ENCODE measurements at regions not wholly inside any gene's neighbourhood (a gene's known extent, or its start where the extent isn't known, plus 50 kb on each side); places are given as distances from the start of the nearest gene placed in this dataset.

DNA sequence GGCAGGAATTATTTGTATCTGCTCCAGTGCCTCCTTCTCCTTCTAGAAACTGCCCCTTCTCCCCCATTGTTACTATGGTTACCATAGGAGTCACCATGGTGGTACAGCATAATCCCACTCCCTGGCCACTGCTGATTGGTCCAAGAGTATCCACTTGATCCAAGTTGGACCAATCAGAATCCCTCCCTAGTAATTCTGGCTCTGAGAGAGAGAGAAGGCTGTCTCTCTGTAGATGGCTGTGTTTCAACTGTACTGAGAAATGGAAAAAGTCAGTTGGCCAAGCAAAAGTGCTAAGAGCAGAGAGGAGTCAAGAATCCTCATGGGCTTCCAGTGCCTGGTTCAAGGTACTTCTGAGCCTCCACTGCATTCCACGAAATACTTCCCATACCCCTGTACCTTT lies 120.6 kb upstream of the SPATA12 start:
- H3K9ac ChIP-seq (ENCODE audit: low read length) = no peak overlapping the region
- RAD21 ChIA-PET (ENCODE audit: low non-redundant PET in 1 of 2, low total read pairs in 2 of 2, uncharacterized antibody in 2 of 2, unreplicated experiment in 2 of 2) = no interaction called here
- H4K20me1 ChIP-seq (ENCODE audit: insufficient read depth) = no peaks in the 10 kb centered on the region
- no peak for DNase-seq (ENCODE audit: low read depth, low spot score)
- no peak overlapping the region for H3K4me3 ChIP-seq (replicated peaks in 1 of 2; ENCODE audit: low read depth in 1 of 2, low read length in 2 of 2)
- POLR2A ChIA-PET = no interaction called here
- CTCF ChIA-PET = no interaction called here
- no peaks in the 10 kb centered on the region for H3K9me2 ChIP-seq (ENCODE audit: insufficient read depth)
- no peak overlapping the region for H3K27ac ChIP-seq (ENCODE audit: low read depth, low read length)
- no peak for ATAC-seq
- intact Hi-C loops (cut with micrococcal nuclease) = no loop called here
- no peaks in the 10 kb centered on the region for H3K9me3 ChIP-seq (ENCODE audit: control insufficient read depth in 1 of 2, insufficient read depth in 1 of 2, low read depth in 1 of 2, low read length in 2 of 2)
- no peaks in the 10 kb centered on the region for H3K27me3 ChIP-seq (ENCODE audit: insufficient read depth, low read length)
- no peaks in the 10 kb centered on the region for H3K4me1 ChIP-seq (ENCODE audit: control insufficient read depth in 1 of 2, insufficient read depth in 2 of 2, low read length in 2 of 2)
- H2AFZ ChIP-seq (ENCODE audit: low read depth, low read length, poor library complexity, severe bottlenecking) = no peak overlapping the region
- TF ChIP-seq SIN3A (IDR thresholded peaks at IDR 0.05; ENCODE audit: low read depth) = no peak
- TF ChIP-seq, protein P1, sequence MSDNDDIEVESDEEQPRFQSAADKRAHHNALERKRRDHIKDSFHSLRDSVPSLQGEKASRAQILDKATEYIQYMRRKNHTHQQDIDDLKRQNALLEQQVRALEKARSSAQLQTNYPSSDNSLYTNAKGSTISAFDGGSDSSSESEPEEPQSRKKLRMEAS (IDR thresholded peaks at IDR 0.05) = no peak
- TF ChIP-seq, protein P2, sequence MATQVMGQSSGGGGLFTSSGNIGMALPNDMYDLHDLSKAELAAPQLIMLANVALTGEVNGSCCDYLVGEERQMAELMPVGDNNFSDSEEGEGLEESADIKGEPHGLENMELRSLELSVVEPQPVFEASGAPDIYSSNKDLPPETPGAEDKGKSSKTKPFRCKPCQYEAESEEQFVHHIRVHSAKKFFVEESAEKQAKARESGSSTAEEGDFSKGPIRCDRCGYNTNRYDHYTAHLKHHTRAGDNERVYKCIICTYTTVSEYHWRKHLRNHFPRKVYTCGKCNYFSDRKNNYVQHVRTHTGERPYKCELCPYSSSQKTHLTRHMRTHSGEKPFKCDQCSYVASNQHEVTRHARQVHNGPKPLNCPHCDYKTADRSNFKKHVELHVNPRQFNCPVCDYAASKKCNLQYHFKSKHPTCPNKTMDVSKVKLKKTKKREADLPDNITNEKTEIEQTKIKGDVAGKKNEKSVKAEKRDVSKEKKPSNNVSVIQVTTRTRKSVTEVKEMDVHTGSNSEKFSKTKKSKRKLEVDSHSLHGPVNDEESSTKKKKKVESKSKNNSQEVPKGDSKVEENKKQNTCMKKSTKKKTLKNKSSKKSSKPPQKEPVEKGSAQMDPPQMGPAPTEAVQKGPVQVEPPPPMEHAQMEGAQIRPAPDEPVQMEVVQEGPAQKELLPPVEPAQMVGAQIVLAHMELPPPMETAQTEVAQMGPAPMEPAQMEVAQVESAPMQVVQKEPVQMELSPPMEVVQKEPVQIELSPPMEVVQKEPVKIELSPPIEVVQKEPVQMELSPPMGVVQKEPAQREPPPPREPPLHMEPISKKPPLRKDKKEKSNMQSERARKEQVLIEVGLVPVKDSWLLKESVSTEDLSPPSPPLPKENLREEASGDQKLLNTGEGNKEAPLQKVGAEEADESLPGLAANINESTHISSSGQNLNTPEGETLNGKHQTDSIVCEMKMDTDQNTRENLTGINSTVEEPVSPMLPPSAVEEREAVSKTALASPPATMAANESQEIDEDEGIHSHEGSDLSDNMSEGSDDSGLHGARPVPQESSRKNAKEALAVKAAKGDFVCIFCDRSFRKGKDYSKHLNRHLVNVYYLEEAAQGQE (IDR thresholded peaks at IDR 0.05; ENCODE audit: low read depth) = no peak
- TF ChIP-seq RAD21 (IDR thresholded peaks at IDR 0.05; ENCODE audit: low read depth) = no peak
- TF ChIP-seq, protein P3, sequence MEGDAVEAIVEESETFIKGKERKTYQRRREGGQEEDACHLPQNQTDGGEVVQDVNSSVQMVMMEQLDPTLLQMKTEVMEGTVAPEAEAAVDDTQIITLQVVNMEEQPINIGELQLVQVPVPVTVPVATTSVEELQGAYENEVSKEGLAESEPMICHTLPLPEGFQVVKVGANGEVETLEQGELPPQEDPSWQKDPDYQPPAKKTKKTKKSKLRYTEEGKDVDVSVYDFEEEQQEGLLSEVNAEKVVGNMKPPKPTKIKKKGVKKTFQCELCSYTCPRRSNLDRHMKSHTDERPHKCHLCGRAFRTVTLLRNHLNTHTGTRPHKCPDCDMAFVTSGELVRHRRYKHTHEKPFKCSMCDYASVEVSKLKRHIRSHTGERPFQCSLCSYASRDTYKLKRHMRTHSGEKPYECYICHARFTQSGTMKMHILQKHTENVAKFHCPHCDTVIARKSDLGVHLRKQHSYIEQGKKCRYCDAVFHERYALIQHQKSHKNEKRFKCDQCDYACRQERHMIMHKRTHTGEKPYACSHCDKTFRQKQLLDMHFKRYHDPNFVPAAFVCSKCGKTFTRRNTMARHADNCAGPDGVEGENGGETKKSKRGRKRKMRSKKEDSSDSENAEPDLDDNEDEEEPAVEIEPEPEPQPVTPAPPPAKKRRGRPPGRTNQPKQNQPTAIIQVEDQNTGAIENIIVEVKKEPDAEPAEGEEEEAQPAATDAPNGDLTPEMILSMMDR (IDR thresholded peaks at IDR 0.05 in 2 of 3, conservative IDR thresholded peaks at IDR 0.05 in 1 of 3; ENCODE audit: borderline replicate concordance in 1 of 3, insufficient read depth in 1 of 3, low read depth in 2 of 3, low read length in 2 of 3) = no peak
- TF ChIP-seq, protein P4, sequence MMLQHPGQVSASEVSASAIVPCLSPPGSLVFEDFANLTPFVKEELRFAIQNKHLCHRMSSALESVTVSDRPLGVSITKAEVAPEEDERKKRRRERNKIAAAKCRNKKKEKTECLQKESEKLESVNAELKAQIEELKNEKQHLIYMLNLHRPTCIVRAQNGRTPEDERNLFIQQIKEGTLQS (IDR thresholded peaks at IDR 0.05) = no peak
- no peak for TF ChIP-seq SRF (IDR thresholded peaks at IDR 0.05; ENCODE audit: low read depth)
- no peak for TF ChIP-seq CEBPB (IDR thresholded peaks at IDR 0.05; ENCODE audit: low read depth)
- TF ChIP-seq EZH2 (IDR thresholded peaks at IDR 0.05) = no peak
- TF ChIP-seq ZFX (IDR thresholded peaks at IDR 0.05) = no peak
- H3K4me2 ChIP-seq (ENCODE audit: low read length) = no peak overlapping the region
- BruUV-seq (replicated peaks) = no TSS peak
- H3K79me2 ChIP-seq (ENCODE audit: insufficient read depth, low read length) = no peaks in the 10 kb centered on the region
- H3K36me3 ChIP-seq (ENCODE audit: control insufficient read depth in 1 of 2, insufficient read depth in 2 of 2, low read length in 2 of 2) = no peaks in the 10 kb centered on the region

Data from HCT116 (cell line).